GM18498 (cell line): ENCODE measurements at regions not wholly inside any gene's neighbourhood (a gene's known extent, or its start where the extent isn't known, plus 50 kb on each side); places are given as distances from the start of the nearest gene placed in this dataset.

Source experiments
- ATAC-seq: cut with Tn5 transposase; IDR thresholded peaks from one replicate; pipeline ENCODE4 v1.9.1; 2021; ENCODE audit warnings: mild to moderate bottlenecking, moderate library complexity; ENCODE audit not compliant: unreplicated experiment

DNA sequence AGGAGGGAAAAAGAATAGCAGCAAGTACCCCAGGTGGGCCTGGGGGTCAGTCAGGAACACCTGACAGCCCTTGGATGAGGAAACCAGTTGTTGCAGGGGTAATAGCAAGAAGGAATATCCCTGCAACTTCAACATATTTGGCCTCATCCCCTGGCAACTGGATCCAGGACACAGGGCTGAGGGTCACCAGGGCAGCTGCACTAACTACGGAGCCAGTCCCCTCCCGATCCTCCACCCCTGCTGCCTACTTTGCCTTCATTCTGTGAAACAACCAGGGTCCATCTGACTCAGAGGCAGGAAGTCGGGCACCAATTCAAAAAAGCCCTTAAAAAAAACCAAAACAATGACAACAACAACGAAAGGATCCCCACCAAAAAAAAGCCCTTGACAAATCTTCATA is 52.9 kb downstream of the FRMPD3 start:
- ATAC-seq = no peak

DNA sequence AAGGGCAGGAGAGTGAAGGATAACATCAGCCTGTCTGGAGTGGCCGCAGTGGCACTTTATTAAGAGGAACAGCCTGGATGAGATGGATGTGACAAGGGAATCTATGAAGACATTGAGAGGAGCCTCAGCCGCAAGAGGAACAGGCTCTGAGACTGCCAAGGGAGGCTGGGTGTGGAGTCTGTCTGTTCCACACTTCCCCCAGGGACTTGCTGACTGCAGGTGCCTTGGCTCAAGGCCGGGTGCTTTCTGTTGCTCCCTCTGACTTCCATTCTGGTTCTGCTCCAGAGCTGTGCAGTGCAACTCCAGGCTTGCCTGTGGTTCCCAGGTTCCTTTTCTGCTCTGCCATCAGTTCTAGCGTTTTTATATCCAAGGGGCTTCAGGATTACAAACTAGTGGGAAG is 54.6 kb downstream of the FRMPD3 start:
- no peak for ATAC-seq

DNA sequence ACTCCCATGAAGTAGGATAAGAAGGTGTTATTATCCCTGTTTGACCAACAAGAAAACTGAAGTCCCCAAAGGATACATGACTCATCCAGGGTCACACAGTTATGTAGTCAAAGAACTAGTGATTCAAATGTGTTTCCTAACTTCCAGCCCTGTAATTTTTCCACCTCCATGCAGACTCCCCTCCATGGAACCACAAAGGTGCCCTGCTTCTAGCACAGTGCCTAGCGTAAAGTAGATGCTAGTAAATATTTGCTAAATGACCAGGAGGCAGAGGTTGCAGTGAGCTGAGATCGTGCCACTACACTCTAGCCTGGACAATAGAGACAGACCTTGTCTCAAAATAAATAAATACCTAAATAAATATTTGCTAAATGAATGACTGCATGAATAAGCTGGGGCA is 55.8 kb downstream of the FRMPD3 start:
- no peak for ATAC-seq

DNA sequence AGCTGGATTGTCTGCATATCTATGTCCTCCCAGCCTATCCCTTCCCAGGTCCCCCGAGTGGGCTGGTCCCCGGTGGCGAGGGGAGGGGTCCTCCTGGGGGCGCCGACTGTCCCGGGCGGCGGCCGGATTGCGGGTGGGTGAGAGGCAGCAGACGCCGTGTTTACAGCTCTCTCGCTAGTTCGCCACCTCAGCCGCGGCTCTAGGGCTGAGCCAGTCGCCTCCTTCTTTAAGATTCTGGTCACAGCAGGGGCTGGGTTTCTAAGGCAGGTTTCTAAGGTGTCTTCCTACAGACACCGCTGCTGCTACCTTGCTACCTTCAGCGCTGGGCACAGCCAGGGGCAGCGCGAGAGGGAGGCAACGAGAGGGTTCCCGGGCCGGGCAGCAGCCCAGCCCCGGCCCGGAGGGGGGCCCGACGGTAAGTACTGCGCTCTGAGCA is 57.2 kb downstream of the FRMPD3 start:
- no peak for ATAC-seq

DNA sequence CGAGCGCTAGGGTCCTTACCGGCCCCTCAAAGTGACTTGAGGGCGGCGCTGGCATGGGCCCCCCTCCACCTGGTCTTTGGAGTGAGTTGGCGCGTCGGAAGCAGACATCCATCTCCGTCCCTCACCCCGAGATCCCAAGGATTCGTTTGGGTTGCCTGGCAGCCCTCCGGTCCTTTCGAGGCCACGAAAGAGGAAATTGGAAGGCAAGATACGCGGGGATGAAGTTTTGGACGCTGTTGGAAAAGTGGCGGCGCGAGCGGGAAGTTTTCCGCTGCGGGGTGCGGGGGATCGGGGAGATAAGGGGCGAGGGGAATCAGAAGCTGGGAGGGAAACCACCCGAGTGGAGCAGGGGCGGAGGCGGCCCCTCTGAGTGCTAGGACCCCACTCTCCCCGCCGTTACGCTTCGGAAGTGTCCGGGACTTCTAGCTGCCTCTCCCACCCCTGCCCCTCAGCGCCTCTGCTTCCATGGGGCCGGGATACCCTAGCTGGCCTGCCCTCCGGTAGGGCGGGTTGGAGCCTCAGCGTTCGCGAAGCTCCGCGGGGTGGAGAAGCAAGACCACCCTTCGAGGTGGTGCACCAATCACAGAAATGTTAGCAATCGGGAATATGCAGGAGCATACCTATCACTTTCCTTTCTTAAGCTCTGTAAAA is 57.8 kb downstream of the FRMPD3 start:
- no peak for ATAC-seq

DNA sequence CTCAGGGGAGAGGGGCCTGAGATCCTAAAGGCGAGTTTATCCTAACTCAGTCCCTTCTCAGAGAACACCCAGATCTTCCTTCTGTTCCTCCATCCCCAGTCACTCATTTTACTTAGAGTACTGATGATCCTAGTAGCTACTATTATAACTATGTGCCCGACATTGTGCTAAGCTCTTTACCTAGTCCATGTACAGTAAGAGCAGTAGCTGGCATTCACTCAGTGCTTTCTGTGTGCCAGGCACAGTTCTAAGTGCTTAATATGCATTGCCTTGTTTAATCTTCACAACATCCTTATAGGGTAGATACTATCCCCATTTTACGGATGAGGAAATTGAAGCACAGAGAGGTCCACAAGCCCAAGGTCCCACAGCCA is 58.3 kb downstream of the FRMPD3 start:
- ATAC-seq = no peak

DNA sequence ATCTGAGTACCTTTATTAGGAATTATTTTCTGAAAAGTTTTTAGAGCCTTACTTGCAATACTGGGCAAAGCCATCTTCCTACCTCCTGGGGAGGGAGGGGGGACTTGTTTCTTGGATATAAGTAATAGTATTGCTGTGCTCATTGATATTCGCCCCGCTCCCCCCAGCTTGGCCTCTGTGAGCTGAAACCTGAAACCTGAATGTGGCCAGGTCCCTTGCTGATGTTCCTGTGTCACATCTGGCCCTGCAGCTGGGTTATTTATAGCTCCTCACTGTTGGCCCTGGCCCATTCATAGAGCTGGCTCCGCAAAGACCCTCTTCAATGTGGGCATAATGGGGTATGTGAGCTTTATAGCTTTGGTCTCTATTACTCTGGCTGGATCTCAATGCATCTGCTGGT is 59.5 kb downstream of the FRMPD3 start:
- no peak for ATAC-seq

DNA sequence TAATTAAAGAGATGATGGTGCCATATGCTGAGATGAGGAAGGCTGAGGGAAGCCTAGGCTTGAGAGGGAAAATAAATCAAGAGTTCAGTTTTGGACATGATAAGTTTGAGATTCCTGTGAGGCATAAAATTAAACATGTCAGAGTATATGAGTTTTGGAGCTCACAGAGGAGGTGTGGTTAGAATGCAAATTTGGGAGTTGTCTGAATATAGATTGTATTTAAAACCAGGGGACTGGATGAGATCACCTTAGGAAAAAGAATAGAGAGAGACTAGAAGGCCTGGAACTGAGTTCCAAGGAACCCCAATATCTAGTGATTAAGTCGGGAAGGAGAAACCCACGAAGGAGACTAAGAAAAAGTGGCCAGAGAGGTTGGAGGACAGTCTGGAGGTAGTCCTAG is 65.5 kb downstream of the FRMPD3 start:
- ATAC-seq = no peak

DNA sequence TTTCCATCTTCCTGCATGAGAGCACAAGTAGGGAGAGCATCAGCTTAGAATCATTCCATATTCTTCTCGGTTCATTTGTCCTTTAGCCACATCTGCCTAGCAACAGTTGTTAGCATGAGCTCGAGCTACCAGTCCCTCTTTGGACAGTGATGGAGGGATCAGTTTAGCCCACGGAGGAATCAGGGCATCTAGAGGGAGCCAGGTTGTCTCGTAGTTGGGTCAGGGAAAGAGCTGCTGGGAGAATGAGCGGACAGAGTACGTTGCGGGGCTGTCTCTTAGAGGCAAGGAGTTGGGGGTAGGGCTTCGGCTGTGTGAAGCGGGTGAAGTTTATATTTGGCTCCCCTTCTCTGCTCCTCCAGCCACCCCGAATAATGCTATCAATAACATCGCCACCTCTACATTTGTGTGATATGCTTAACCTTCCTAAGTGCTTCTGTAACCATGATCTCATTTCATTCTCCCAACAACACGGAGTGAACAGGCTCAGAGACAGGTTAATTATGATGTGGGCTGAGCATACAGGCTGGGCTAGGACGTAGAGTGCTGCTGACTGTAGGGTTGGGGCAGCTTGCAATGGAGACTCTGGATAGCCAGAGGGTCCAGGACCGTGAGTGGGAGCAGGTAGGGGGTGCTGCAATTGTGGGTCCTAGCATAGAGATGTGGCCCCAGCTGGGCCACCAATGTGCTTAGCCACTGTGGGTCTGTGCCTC is 72.6 kb downstream of the FRMPD3 start:
- ATAC-seq = no peak

DNA sequence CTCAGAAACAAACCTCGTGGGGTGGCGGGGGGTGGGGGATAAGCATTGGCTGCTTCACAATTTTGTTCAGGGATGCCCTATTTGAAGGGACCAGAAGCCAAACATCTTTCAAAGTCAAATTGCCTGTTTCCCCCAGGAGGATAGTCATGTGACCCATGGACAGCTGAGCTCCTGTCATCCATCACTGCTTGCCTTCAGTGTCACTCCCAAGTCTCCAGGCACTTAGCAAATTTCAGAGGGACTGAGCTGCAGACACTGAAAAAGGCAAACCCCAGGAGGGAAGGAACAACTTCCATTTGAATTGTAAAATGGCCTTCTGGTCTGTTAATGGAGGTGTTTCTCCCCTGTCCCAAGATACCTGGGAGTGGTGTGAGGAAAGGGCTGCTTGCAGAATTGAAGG is 73.4 kb downstream of the FRMPD3 start:
- no peak for ATAC-seq

DNA sequence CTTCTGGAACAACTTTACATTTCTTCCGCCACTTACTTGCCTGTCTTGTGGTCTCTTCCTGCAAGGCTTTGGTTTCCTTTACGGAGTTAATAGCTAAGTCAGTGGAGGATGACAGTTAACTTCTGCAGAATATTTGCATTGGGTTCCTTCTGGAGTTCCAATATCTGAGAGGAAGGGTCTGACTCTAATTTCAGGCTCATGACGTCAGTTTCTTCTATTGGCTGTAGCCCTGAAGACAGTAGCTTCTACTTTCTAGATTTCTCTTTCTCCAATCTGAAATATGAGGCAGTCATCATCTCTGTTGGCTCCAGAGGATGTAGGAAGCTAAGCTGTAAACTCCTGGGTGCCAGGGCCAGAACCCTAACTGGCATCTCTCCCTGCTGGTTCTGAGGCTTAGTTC is 76.7 kb downstream of the FRMPD3 start:
- ATAC-seq = no peak

DNA sequence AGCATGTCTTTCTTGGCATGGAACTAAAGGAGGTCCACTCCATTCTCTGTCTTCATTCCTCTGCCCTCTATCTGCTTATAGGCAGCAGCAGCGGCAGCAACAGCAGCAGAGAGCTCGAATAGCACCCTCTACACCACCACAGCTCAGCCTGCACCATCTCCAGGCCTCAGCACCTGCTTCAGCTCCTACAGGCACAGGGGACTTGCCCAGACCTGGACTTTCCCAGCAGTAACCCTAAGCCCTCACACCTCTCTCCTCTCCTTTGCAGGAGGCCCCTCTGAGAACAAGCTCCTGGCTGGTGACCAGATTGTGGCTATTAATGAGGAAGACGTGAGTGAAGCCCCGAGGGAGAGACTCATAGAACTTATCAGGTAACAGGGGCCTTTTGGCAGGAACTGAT is 80.7 kb downstream of the FRMPD3 start:
- ATAC-seq = no peak

DNA sequence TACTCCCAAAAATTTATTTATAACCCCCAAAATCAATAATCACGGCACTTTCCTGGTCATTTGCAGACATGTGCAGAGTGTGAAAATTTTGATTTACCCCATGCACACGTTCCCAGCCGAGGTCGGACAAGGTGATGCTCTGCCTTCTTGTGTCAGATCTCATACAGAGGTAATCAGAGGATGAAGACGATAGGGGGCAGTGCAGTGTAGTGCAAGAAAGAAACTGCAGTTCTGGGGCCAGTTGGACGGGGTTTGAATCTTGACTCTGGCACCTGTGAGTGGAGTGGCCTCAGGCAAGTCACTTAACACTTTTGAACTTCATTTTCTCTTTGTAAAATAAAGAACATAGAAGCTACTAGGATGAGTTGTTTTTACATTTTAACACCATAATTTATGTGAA is 88.4 kb downstream of the FRMPD3 start:
- no peak for ATAC-seq

DNA sequence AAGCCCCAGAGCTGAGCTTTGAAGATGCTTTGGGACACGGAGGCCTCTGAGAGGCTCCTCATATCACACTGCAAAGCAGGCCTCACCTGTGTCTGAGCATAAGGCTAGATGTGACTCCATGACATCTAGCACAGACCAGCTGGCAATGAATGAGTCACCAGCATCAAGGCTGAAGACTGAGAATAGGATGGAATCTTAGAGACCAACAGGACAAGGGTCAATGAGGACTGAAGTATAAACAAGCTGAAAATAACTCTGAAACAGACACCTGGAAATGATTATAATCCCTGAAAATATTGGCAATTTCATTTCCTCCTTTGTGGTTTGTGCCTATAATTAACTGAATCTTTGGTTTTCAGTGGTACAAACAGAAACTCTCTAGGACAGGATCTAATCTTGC is 87.1 kb upstream of the PRPS1 start:
- no peak for ATAC-seq

DNA sequence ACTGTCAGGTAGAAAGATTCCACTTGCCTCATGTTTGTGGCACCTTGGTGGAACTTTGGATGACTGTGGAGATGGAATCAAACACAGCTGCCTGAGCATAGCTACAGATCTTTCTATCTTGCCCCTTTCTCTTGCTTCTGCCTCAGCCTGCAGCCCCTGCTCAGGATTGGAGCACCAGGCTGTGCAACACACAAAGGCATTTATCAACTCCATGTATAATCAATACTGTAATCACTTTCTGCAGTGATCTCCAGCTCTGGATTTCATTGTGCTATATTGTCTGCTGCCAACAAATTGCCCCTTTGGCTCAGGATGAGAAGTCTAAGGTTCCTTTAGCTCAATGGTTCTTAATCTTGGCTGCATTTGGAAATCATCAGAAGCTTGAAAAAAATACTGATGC is 86.3 kb upstream of the PRPS1 start:
- ATAC-seq = no peak

DNA sequence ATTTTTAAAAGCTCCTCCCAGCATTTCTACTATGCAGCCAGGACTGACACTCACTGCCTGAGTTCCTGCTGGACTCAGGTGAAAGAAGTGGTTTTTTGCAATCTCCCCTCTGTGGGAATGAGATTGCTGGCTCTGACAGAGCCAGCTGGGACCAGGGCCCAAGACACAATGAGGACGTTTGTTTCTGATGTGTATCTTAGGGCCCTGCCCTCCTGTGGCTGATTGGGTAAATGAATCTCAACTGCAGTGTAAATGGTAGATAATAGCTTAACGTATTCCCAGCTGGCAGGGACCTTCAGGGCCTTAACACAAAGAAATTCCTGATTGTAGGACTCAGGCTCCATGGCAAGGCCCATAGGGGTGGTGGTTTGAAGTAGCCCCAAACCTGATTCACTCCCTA is 85.8 kb upstream of the PRPS1 start:
- peak; percentile 48 for ATAC-seq

DNA sequence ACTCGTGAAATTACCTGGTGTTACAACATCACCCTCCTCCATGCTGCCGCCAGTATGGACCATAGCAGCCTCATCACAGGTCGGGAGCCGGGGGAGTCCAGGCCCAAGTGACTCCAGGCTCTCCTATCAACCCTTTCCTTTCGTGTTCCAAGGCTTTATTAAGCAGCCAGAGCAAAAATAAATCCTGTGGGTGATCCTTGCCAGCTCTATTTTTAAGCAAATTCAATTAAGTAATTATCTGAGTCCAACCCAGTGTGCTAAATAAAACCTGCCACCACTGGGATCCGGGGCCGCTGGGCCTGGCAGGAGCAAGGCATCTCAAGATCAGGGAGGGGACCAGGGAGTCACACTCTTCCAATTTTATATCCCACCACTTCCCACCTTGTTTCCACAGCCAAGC is 80.7 kb upstream of the PRPS1 start:
- ATAC-seq = no peak

DNA sequence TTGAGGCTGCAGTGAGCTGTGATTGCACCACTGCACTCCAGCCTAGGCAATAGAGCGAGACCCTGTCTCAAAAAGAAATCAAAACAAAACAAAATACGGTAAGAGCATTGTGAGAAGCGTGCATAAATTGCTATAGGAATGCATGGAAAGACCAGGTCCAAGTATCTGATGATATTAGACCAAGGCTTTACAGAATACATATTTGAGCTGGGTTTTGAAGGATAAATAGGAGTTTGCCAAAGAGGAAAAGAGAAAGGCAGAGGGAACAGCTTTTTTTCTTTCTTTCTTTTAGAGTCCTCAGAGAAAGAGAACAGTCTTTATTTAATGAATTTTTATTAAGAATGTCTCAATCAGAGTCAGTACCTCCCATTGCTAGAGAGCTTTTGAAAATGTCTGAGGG is 79.5 kb upstream of the PRPS1 start:
- ATAC-seq = no peak

DNA sequence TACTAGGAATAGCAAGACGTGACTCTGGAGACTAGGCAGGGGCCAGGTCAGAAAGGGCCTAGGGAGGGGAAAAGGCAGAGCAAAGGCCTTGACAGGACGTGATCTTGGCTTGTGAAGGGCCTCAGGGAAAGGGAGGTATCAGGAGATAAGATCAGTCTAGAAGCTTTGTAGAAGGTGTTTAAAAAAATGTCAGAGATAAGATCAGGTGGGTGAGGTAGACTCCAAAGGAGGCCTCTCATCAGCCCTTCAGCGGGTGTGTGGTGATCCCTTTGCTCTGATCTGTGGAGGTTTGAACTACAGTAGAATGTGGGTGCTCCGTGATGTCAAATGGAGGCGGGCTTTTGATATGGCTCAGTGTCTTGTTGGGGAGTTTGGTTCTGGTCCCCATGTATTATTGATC is 78.8 kb upstream of the PRPS1 start:
- no peak for ATAC-seq

DNA sequence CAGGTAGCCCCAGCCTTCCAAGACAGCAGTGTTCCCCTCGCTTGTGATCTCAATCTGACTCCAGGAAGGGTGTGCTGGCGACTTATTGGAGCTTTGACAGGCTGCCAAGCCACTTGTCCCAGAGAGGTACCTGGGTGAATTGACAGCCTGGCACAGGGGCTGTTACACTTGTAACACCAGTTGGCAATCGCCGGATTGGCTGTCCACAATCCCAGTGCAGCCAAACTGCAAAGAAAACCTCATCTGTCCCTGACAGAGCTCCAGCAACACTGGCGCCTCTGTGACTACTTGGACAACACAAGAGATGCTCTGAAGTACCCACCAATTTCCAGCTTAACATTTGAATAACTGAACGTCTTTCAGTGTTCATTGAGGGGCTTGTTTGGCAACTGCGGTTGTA is 76.8 kb upstream of the PRPS1 start:
- ATAC-seq = no peak

DNA sequence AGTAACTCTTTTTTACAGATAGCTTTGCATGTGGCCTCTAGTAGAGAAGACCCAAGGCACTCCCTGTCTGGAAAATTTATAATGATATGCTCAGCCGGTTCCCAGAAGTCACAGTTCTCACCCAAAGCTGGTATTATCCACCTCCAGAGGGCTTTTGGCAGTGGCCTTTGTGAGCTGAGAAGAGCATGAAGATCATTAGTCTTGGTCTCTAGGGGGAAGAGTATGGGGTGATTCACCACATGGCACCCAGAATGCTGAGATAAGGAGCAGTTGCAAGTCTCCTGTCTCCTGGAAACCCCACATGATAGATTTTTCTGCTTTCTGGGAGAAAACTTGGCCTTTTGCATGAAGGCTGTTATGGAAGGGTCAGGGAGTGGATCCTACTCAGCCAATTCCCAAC is 75.4 kb upstream of the PRPS1 start:
- no peak for ATAC-seq

DNA sequence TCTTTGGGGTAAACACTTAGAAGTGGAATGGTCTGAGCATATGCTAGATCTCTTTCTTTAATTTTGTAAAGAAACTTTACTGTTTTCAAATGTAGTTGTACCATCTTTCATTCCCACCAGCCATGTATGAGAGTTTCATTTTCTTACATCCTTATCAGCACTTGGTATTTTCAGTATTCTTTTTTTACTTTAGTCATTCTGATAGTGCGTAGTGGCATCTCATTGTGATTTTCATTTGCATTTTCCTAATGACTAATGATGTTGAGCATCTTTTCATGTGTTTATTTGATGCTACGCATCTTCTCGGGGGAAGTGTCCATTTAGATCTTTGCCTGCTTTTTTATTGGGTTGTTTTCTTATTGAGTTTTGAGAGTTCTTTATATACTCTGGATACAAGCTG is 71.3 kb upstream of the PRPS1 start:
- ATAC-seq = no peak

DNA sequence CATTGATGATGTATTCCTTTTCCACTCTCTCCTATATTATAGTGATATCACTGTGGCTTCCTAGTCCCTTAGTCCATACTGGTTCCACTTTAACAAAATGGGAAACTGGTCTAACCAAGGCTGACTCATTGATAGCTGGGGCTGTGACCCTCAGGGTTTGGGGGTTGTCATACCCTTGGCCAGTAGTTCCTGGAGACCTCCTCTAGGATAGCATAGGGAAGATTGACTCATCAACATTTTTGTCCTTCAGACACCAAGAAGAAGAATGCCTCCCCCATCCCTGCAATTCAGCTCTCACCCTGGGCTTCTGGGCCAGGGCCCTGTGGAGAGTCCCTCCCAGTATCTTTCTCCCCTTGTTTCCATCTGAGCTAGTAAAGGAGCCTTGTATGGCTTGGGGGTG is 68.8 kb upstream of the PRPS1 start:
- ATAC-seq = no peak
